ENCODE measurements at regions not wholly inside any gene's neighbourhood (a gene's known extent, or its start where the extent isn't known, plus 50 kb on each side); places are given as distances from the start of the nearest gene placed in this dataset.

GRCh38 chr10:60728056-60728455 is 50.2 kb upstream of the CDK1 start:
- DNase-seq (ENCODE audit: low read depth): no peak
- TF ChIP-seq, protein P1, sequence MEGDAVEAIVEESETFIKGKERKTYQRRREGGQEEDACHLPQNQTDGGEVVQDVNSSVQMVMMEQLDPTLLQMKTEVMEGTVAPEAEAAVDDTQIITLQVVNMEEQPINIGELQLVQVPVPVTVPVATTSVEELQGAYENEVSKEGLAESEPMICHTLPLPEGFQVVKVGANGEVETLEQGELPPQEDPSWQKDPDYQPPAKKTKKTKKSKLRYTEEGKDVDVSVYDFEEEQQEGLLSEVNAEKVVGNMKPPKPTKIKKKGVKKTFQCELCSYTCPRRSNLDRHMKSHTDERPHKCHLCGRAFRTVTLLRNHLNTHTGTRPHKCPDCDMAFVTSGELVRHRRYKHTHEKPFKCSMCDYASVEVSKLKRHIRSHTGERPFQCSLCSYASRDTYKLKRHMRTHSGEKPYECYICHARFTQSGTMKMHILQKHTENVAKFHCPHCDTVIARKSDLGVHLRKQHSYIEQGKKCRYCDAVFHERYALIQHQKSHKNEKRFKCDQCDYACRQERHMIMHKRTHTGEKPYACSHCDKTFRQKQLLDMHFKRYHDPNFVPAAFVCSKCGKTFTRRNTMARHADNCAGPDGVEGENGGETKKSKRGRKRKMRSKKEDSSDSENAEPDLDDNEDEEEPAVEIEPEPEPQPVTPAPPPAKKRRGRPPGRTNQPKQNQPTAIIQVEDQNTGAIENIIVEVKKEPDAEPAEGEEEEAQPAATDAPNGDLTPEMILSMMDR (conservative IDR thresholded peaks at IDR 0.05; ENCODE audit: control insufficient read depth, insufficient read depth, low read depth, low read length): no peak

GRCh38 chr10:60726257-60726656 is 52.0 kb upstream of the CDK1 start:
- TF ChIP-seq, protein P1 (conservative IDR thresholded peaks at IDR 0.05; ENCODE audit: control insufficient read depth, insufficient read depth, low read depth, low read length): no peak
- no peak overlapping the region for H3K4me3 ChIP-seq (ENCODE audit: control insufficient read depth, low read depth, low read length)
- no peak for DNase-seq (ENCODE audit: low read depth)

More at GRCh38 chr10:60728056-60728455, 50.2 kb upstream of the CDK1 start:
- H3K4me3 ChIP-seq (ENCODE audit: control insufficient read depth, low read depth, low read length): no peak overlapping the region

DNA sequence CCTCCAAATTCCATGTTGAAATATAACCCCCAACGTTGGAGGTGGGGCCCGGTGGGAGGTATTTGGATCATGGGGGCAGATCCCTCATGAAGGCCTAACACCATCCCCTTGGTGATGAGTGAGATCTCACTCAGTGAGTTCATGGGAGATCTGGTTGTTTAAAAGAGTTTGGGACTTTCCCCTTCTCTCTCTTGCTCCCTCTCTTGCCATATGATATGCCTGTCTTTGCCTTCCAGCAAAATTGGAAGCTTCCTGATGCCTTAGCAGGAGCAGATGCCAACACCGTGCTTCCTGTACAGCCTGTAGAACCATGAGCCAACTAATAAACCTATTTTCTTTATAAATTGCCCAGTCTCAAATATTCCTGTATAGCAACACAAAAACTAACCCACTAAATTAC is 55.7 kb upstream of the CDK1 start:
- H3K4me3 ChIP-seq (ENCODE audit: control insufficient read depth, low read depth, low read length): no peak overlapping the region
- DNase-seq (ENCODE audit: low read depth): no peak
- TF ChIP-seq, protein P1 (conservative IDR thresholded peaks at IDR 0.05; ENCODE audit: control insufficient read depth, insufficient read depth, low read depth, low read length): no peak

- TF ChIP-seq, protein P1 (conservative IDR thresholded peaks at IDR 0.05; ENCODE audit: control insufficient read depth, insufficient read depth, low read depth, low read length): no peak
- H3K4me3 ChIP-seq (ENCODE audit: control insufficient read depth, low read depth, low read length): no peak overlapping the region
- DNase-seq (ENCODE audit: low read depth): no peak
These were observed 58.6 kb upstream of the CDK1 start for GRCh38 chr10:60719721-60720120.

- H3K4me3 ChIP-seq (ENCODE audit: control insufficient read depth, low read depth, low read length): no peak overlapping the region
- TF ChIP-seq, protein P1 (conservative IDR thresholded peaks at IDR 0.05; ENCODE audit: control insufficient read depth, insufficient read depth, low read depth, low read length): no peak
- peak; percentile 6 for DNase-seq (ENCODE audit: low read depth)
These were observed 59.4 kb upstream of the CDK1 start for GRCh38 chr10:60718886-60719285.

GRCh38 chr10:60717852-60718251 is 60.4 kb upstream of the CDK1 start:
- DNase-seq (ENCODE audit: low read depth): peak; percentile 18
- TF ChIP-seq, protein P1 (conservative IDR thresholded peaks at IDR 0.05; ENCODE audit: control insufficient read depth, insufficient read depth, low read depth, low read length): no peak
- H3K4me3 ChIP-seq (ENCODE audit: control insufficient read depth, low read depth, low read length): no peak overlapping the region

DNA sequence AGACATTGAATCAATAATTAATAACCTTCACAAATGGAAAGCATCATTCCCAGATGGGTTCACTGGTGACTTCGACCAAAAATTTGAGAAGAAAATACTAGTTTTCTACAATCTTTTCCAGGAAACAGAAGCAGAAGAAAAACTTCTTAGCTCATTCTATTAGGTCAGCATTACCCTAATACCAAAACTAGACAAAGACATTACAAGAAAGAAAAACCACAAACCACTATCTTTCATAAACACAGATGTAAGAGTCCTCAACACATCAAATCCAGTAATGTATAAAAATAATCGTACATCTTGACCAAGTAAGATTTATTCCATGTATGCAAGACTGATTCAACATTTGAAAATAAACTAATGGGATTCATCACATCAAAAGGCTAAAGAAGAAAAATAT is 64.0 kb upstream of the CDK1 start:
- no peak for DNase-seq (ENCODE audit: low read depth)
- TF ChIP-seq, protein P1 (conservative IDR thresholded peaks at IDR 0.05; ENCODE audit: control insufficient read depth, insufficient read depth, low read depth, low read length): no peak
- no peak overlapping the region for H3K4me3 ChIP-seq (ENCODE audit: control insufficient read depth, low read depth, low read length)
